ENCODE measurements at regions not wholly inside any gene's neighbourhood (a gene's known extent, or its start where the extent isn't known, plus 50 kb on each side); places are given as distances from the start of the nearest gene placed in this dataset.

DNA sequence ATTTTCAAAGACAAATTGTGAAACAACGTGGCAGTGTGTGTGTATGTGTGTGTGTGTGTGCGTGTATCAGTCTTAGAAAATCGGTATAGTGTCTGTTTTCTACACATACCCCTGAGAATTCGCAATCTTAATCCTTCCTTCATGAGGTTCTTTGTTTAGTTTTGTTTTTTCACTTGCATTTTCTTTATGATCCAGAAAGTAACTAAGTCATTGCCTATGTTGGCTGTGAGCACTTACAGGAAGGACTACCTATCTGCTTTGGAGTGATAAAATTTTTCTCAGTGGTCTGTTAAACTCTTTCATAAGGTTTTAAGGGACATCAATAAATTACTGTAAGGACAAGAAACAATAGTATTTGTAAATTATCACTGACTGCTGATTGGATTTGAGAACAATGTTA lies 1587.1 kb downstream of the PCDH9 start:
- Histone ChIP-seq H3K4me3 (no peak overlapping the region), H3K36me3 (replicated peaks in 1 of 2; ENCODE audit: insufficient read depth in 1 of 2, low read depth in 2 of 2) (no peaks in the 10 kb centered on the region), H3K27ac (no peak overlapping the region), H3K27me3 (no peaks in the 10 kb centered on the region), H3K9me3 (no peaks in the 10 kb centered on the region), H3K4me1 (no peaks in the 10 kb centered on the region)
- intact Hi-C loops (cut with DNase I) = no loop called here
- TF ChIP-seq, protein P1, sequence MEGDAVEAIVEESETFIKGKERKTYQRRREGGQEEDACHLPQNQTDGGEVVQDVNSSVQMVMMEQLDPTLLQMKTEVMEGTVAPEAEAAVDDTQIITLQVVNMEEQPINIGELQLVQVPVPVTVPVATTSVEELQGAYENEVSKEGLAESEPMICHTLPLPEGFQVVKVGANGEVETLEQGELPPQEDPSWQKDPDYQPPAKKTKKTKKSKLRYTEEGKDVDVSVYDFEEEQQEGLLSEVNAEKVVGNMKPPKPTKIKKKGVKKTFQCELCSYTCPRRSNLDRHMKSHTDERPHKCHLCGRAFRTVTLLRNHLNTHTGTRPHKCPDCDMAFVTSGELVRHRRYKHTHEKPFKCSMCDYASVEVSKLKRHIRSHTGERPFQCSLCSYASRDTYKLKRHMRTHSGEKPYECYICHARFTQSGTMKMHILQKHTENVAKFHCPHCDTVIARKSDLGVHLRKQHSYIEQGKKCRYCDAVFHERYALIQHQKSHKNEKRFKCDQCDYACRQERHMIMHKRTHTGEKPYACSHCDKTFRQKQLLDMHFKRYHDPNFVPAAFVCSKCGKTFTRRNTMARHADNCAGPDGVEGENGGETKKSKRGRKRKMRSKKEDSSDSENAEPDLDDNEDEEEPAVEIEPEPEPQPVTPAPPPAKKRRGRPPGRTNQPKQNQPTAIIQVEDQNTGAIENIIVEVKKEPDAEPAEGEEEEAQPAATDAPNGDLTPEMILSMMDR (IDR thresholded peaks at IDR 0.05) = no peak
- TF ChIP-seq POLR2A (IDR thresholded peaks at IDR 0.05) = no peak
- WGBS, 2 donors = 66 to 69% methylated on average over 4 of the region's 4 CpGs
- ATAC-seq (no peak), DNase-seq (no peak)

DNA sequence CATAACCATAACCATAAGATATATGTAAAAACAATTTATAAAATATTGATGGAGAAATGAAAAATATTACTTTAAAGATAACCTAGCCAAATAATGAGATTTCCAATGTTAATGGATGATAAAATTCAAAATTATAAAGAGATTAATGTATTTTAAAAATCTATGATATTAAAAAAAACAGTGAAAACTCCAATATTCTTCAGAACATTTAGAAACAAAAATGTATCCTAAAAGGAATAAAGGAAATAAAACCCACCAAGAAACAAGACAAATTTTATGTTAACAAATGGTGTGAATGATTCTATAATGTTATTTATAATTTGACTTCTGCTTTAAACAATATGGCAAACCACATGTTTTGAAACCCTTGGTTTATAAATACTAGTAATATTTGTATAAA lies 1587.8 kb downstream of the PCDH9 start:
- intact Hi-C loops (cut with DNase I) = no loop called here

DNA sequence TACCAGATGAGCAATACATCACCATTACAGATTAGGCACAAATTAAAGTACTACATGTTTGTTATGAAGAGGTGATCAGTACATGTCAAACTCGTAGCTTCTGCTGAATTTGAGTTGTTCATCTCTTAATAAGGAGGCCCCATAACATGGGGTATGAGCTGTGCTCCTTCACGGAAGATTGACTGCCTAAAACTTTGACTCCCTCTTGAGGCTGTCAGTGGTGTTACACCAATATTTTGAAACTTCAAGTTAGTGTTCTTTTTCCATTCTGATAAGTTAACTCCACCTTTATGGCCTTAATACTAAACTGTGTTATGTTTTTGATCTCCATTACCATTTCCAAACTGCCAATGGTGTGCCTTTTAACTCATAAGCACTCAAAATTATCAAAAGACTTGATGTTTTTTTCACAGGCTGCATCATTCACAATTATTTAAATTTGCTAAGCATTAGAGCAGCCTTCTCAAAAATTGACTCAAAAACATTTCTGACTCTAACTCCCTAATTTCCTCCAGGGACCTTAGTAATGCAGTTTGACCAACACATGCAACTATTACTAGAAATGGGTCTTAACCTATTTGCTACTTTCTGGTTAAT lies 1591.5 kb downstream of the PCDH9 start:
- H3K27me3 ChIP-seq = no peaks in the 10 kb centered on the region
- TF ChIP-seq, protein P1 (IDR thresholded peaks at IDR 0.05) = peak; percentile 6 to 53 (median 37)
- no peak for TF ChIP-seq POLR2A (IDR thresholded peaks at IDR 0.05)
- 7 to 18% methylated on average over 2 of the region's 2 CpGs for WGBS, 2 donors

More for the DNA sequence above, 1587.8 kb downstream of the PCDH9 start:
- Histone ChIP-seq H3K27me3 (no peaks in the 10 kb centered on the region), H3K4me1 (no peaks in the 10 kb centered on the region), H3K27ac (no peak overlapping the region), H3K36me3 (replicated peaks in 1 of 2; ENCODE audit: insufficient read depth in 1 of 2, low read depth in 2 of 2) (no peaks in the 10 kb centered on the region), H3K9me3 (no peaks in the 10 kb centered on the region), H3K4me3 (no peak overlapping the region)
- TF ChIP-seq POLR2A (IDR thresholded peaks at IDR 0.05) = no peak
- TF ChIP-seq, protein P1 (IDR thresholded peaks at IDR 0.05) = no peak
- ATAC-seq = no peak
- no peak for DNase-seq

DNA sequence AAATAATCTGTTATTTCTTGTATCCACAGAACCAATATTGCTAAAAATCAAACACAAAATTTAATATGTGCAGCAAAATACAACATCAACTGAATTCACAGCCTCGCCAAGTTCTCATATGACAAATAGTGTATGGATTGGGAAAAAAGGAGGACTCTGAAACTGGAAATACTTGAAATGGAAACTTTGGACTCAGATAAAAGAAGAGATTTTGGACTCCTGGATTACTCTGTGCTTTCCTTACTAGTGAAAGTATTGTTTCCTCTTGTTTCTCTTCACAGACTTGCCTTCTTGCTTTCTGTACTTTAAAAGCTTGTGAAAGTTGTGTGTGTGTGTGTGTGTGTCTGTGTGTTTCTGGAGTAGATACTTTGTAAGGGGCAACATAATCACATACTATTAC lies 1596.3 kb downstream of the PCDH9 start:
- no peaks in the 10 kb centered on the region for H3K4me1 ChIP-seq
- TF ChIP-seq, protein P1 (IDR thresholded peaks at IDR 0.05) = no peak
- no peak for TF ChIP-seq POLR2A (IDR thresholded peaks at IDR 0.05)
- no peaks in the 10 kb centered on the region for H3K9me3 ChIP-seq
- no peak overlapping the region for H3K27ac ChIP-seq
- no peaks in the 10 kb centered on the region for H3K36me3 ChIP-seq (replicated peaks in 1 of 2; ENCODE audit: insufficient read depth in 1 of 2, low read depth in 2 of 2)
- WGBS, 2 donors = 52 to 56% methylated on average over 1 of the region's 1 CpG
- no peak for ATAC-seq
- H3K27me3 ChIP-seq = no peaks in the 10 kb centered on the region
- intact Hi-C loops (cut with DNase I) = no loop called here
- DNase-seq = no peak
- H3K4me3 ChIP-seq = no peak overlapping the region

More for the DNA sequence above, 1591.5 kb downstream of the PCDH9 start:
- H3K36me3 ChIP-seq (replicated peaks in 1 of 2; ENCODE audit: insufficient read depth in 1 of 2, low read depth in 2 of 2) = no peaks in the 10 kb centered on the region
- no peak overlapping the region for H3K4me3 ChIP-seq
- no peaks in the 10 kb centered on the region for H3K4me1 ChIP-seq
- no peaks in the 10 kb centered on the region for H3K9me3 ChIP-seq
- peak; percentile 58 for ATAC-seq
- H3K27ac ChIP-seq = no peak overlapping the region
- DNase-seq = peak in 1 of 4 donors; percentile 3
- intact Hi-C loops (cut with DNase I) = no loop called here

DNA sequence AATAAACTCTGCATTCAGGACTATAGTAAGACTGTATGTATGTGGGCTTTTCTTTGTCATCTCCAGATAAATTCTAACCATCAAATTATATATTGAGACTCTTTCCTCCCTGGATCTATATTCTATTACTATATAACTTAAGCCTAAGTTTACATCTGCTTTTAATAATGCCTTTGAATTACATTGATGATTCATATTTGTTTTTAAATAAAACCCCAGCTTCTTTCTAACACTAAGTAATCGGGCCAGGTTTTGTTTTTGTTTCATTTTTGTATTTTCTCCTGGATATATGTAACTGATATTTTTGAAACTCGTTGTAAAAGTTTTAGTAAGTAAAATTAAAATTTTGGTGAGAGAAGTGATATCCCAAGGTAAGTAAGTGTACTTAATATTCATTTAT lies 1599.1 kb downstream of the PCDH9 start:
- H3K36me3 ChIP-seq (replicated peaks in 1 of 2; ENCODE audit: insufficient read depth in 1 of 2, low read depth in 2 of 2) = no peaks in the 10 kb centered on the region
- H3K4me1 ChIP-seq = no peaks in the 10 kb centered on the region
- H3K9me3 ChIP-seq = no peaks in the 10 kb centered on the region
- ATAC-seq (no peak), DNase-seq (no peak)
- H3K27ac ChIP-seq = no peak overlapping the region
- intact Hi-C loops (cut with DNase I) = no loop called here
- no peak overlapping the region for H3K4me3 ChIP-seq
- TF ChIP-seq, protein P1 (IDR thresholded peaks at IDR 0.05) = no peak
- no peak for TF ChIP-seq POLR2A (IDR thresholded peaks at IDR 0.05)
- H3K27me3 ChIP-seq = no peaks in the 10 kb centered on the region
- WGBS, 2 donors = 52 to 62% methylated on average over 2 of the region's 2 CpGs
